Fibroblast of skin of scalp (primary cell): ENCODE measurements at regions not wholly inside any gene's neighbourhood (a gene's known extent, or its start where the extent isn't known, plus 50 kb on each side); places are given as distances from the start of the nearest gene placed in this dataset.

Experiments
- DNase-seq: peaks from one replicate; pipeline ENCODE4 v3.0.0-alpha.2; 2013

- DNase-seq: no peak
These were observed 373.7 kb upstream of the MKI67 start for GRCh38 chr10:128499956-128500355.

- DNase-seq: no peak
These were observed 374.4 kb upstream of the MKI67 start for GRCh38 chr10:128500642-128501041.

- no peak for DNase-seq
These were observed 379.1 kb upstream of the MKI67 start for GRCh38 chr10:128505346-128505745.

GRCh38 chr10:128506423-128506822 is 380.2 kb upstream of the MKI67 start:
- no peak for DNase-seq

GRCh38 chr10:128507066-128507465 is 380.8 kb upstream of the MKI67 start:
- no peak for DNase-seq

GRCh38 chr10:128511284-128511683 is 385.1 kb upstream of the MKI67 start:
- no peak for DNase-seq

- no peak for DNase-seq
These were observed 386.5 kb upstream of the MKI67 start for GRCh38 chr10:128512767-128513166.

GRCh38 chr10:128514536-128514935 is 388.3 kb upstream of the MKI67 start:
- DNase-seq: no peak

- no peak for DNase-seq
These were observed 390.0 kb upstream of the MKI67 start for GRCh38 chr10:128516180-128516579.

GRCh38 chr10:128517167-128517566 is 390.9 kb upstream of the MKI67 start:
- DNase-seq: no peak

GRCh38 chr10:128518000-128518399 is 391.8 kb upstream of the MKI67 start:
- DNase-seq: no peak

GRCh38 chr10:128519581-128519980 is 393.4 kb upstream of the MKI67 start:
- no peak for DNase-seq

GRCh38 chr10:128520211-128520815 is 394.1 kb upstream of the MKI67 start:
- no peak for DNase-seq

GRCh38 chr10:128522551-128523308 is 396.5 kb upstream of the MKI67 start:
- no peak for DNase-seq

GRCh38 chr10:128525444-128525843 is 399.2 kb upstream of the MKI67 start:
- no peak for DNase-seq

- no peak for DNase-seq
These were observed 399.7 kb upstream of the MKI67 start for GRCh38 chr10:128525936-128526335.

GRCh38 chr10:128526791-128527375 is 400.7 kb upstream of the MKI67 start:
- no peak for DNase-seq

- DNase-seq: no peak
These were observed 401.5 kb upstream of the MKI67 start for GRCh38 chr10:128527711-128528110.

- DNase-seq: no peak
These were observed 401.9 kb upstream of the MKI67 start for GRCh38 chr10:128528167-128528566.

- DNase-seq: no peak
These were observed 402.6 kb upstream of the MKI67 start for GRCh38 chr10:128528781-128529180.

- DNase-seq: no peak
These were observed 403.0 kb upstream of the MKI67 start for GRCh38 chr10:128529225-128529624.

- DNase-seq: no peak
These were observed 404.1 kb upstream of the MKI67 start for GRCh38 chr10:128530301-128530700.

GRCh38 chr10:128530946-128531345 is 404.7 kb upstream of the MKI67 start:
- DNase-seq: no peak

- no peak for DNase-seq
These were observed 408.5 kb upstream of the MKI67 start for GRCh38 chr10:128534686-128535085.
